SK-N-SH (cell line): ENCODE measurements at regions not wholly inside any gene's neighbourhood (a gene's known extent, or its start where the extent isn't known, plus 50 kb on each side); places are given as distances from the start of the nearest gene placed in this dataset.

ENCODE experiments used
- CTCF ChIA-PET: fragments of 300-600, 350-600 bp; formaldehyde crosslinking; extraction: SDS; loops from one replicate; lab custom pipeline; 2021; lab: Yijun Ruan, JAX
- POLR2A ChIA-PET: fragments of 350-600 bp; sonication (Branson Sonifier 250); formaldehyde crosslinking; extraction: SDS; loops from one replicate; lab custom pipeline; 2020; ENCODE audit warnings: antibody characterized with exemption, inconsistent platforms; lab: Yijun Ruan, JAX
- DNase-seq: peaks from one replicate; pipeline ENCODE4 v3.0.0; 2012
- H2AFZ ChIP-seq: fragments of 200-600 bp; sonication (generic); 2 replicates; pipeline ENCODE4 v1.8.1; 2016; ENCODE audit warnings: antibody characterized with exemption, mild to moderate bottlenecking, low read depth
- H3F3A ChIP-seq: fragments of 200-600 bp; sonication (generic); replicated peaks from 2 replicates; pipeline ENCODE3; 2016; ENCODE audit warnings: antibody characterized with exemption, mild to moderate bottlenecking; ENCODE audit not compliant: insufficient read depth
- H3K27ac ChIP-seq, 2 experiments: fragments of 200-500 bp in 1 of 2; fragments of 200-600 bp in 1 of 2; sonication (Bioruptor generic) in 1 of 2; sonication (generic), shearing (Covaris generic) in 1 of 2; 2 replicates each; pipeline versions ENCODE4 v1.5.1 to v1.6.1; 2014 to 2016; ENCODE audit warnings: low read depth in 2 of 2, inconsistent platforms in 1 of 2, low read length in 1 of 2, mild to moderate bottlenecking in 1 of 2, mixed read lengths in 1 of 2
- H3K27me3 ChIP-seq: fragments of 200-600 bp; sonication (generic), shearing (Covaris generic); 2 replicates; pipeline ENCODE4 v1.6.1; 2016; ENCODE audit warnings: mixed run types; ENCODE audit not compliant: insufficient read depth
- H3K36me3 ChIP-seq, 2 experiments: fragments of 200-500 bp in 1 of 2; fragments of 200-600 bp in 1 of 2; sonication (Bioruptor generic) in 1 of 2; sonication (generic) in 1 of 2; replicated peaks in 1 of 2; 2 replicates each; pipeline versions ENCODE3 to v1.5.1; 2014 to 2016; ENCODE audit warnings: low read length in 1 of 2, mild to moderate bottlenecking in 1 of 2; ENCODE audit not compliant: insufficient read depth in 2 of 2, control insufficient read depth in 1 of 2
- H3K4me1 ChIP-seq, 2 experiments: fragments of 200-500 bp in 1 of 2; fragments of 200-600 bp in 1 of 2; sonication (Bioruptor generic) in 1 of 2; sonication (generic), shearing (Covaris generic) in 1 of 2; 2 replicates each; pipeline versions ENCODE4 v1.5.1 to v1.6.1; 2014 to 2016; ENCODE audit warnings: low read depth in 1 of 2, low read length in 1 of 2, mixed run types in 1 of 2; ENCODE audit not compliant: insufficient read depth in 2 of 2, control insufficient read depth in 1 of 2
- H3K4me2 ChIP-seq: fragments of 200-600 bp; sonication (generic), shearing (Covaris generic); 2 replicates; pipeline ENCODE4 v1.6.1; 2017; ENCODE audit warnings: mixed run types
- H3K4me3 ChIP-seq, 2 experiments: fragments of 200-500 bp in 1 of 2; fragments of 200-600 bp in 1 of 2; sonication (Bioruptor generic) in 1 of 2; sonication (generic), shearing (Covaris generic) in 1 of 2; 2 replicates each; pipeline versions ENCODE4 v1.5.1 to v1.8.1; 2014 to 2016; ENCODE audit warnings: low read depth in 2 of 2, inconsistent platforms in 1 of 2, low read length in 1 of 2, mild to moderate bottlenecking in 1 of 2, mixed read lengths in 1 of 2, moderate library complexity in 1 of 2
- H3K79me2 ChIP-seq: fragments of 200-600 bp; sonication (generic); 2 replicates; pipeline ENCODE4 v1.8.1; 2017; ENCODE audit warnings: mild to moderate bottlenecking; ENCODE audit not compliant: insufficient read depth
- H3K9ac ChIP-seq: fragments of 200-600 bp; sonication (generic); 2 replicates; pipeline ENCODE4 v1.6.1; 2017; ENCODE audit warnings: mixed run types
- H3K9me2 ChIP-seq: fragments of 200-600 bp; sonication (generic); 2 replicates; pipeline ENCODE4 v1.6.1; 2017; ENCODE audit warnings: mixed run types
- H3K9me3 ChIP-seq: fragments of 200-600 bp; sonication (generic); 2 replicates; pipeline ENCODE4 v1.6.1; 2017; ENCODE audit warnings: mixed run types, mild to moderate bottlenecking, moderate library complexity
- H4K20me1 ChIP-seq: fragments of 200-600 bp; sonication (generic); 2 replicates; pipeline ENCODE4 v1.6.1; 2017; ENCODE audit warnings: mild to moderate bottlenecking, mixed run types; ENCODE audit not compliant: insufficient read depth
- CHD2 ChIP-seq: fragments of 150-350 bp; IDR thresholded peaks from 2 replicates; pipeline ENCODE4 v1.6.1; 2018; ENCODE audit warnings: low read length; ENCODE audit not compliant: partially characterized antibody
- ELF1 ChIP-seq: IDR thresholded peaks from 2 replicates; pipeline ENCODE4 v1.4.0; 2012
- EZH2phosphoT487 ChIP-seq: fragments of 200-600 bp; sonication (generic); IDR thresholded peaks from 2 replicates; pipeline ENCODE4 v1.6.1; 2017; ENCODE audit warnings: low read depth, mixed run types, mild to moderate bottlenecking, antibody characterized with exemption, moderate library complexity, borderline replicate concordance
- FOSL2 ChIP-seq: IDR thresholded peaks from 2 replicates; pipeline ENCODE4 v1.4.0; 2012; ENCODE audit warnings: low read depth, mild to moderate bottlenecking, moderate library complexity, borderline replicate concordance
- FOXJ3 ChIP-seq: sonication (generic); formaldehyde crosslinking; IDR thresholded peaks from 2 replicates; pipeline ENCODE4 v1.5.1; 2020; ENCODE audit warnings: mild to moderate bottlenecking, missing genetic modification reagents
- GABPA ChIP-seq: IDR thresholded peaks from 2 replicates; pipeline ENCODE4 v1.4.0; 2012; ENCODE audit warnings: low read depth, mild to moderate bottlenecking
- GATA2 ChIP-seq: sonication (generic); formaldehyde crosslinking; IDR thresholded peaks from 2 replicates; pipeline ENCODE4 v1.5.0; 2020; ENCODE audit warnings: mild to moderate bottlenecking, missing genetic modification reagents
- NFIC ChIP-seq: IDR thresholded peaks from 2 replicates; pipeline ENCODE4 v1.4.0; 2012; ENCODE audit warnings: borderline replicate concordance
- RCOR1 ChIP-seq: fragments of 150-350 bp; IDR thresholded peaks from 2 replicates; pipeline ENCODE4 v1.6.1; 2017; ENCODE audit warnings: antibody characterized with exemption, low read length
- REST ChIP-seq: IDR thresholded peaks from 2 replicates; pipeline ENCODE4 v1.6.1; 2012; ENCODE audit warnings: mild to moderate bottlenecking, low read depth, low read length, moderate library complexity
- RFX5 ChIP-seq: IDR thresholded peaks from 2 replicates; pipeline ENCODE4 v1.6.1; 2012; ENCODE audit warnings: mild to moderate bottlenecking, improper control_type of control experiment, low read length
- SIN3A ChIP-seq: IDR thresholded peaks from 2 replicates; pipeline ENCODE4 v1.6.1; 2012; ENCODE audit warnings: low read depth, mild to moderate bottlenecking, low read length, moderate library complexity, borderline replicate concordance
- TAF1 ChIP-seq: IDR thresholded peaks from 2 replicates; pipeline ENCODE4 v1.6.1; 2012; ENCODE audit warnings: low read depth, mild to moderate bottlenecking, low read length, moderate library complexity, borderline replicate concordance
- TEAD4 ChIP-seq: IDR thresholded peaks from 2 replicates; pipeline ENCODE4 v1.4.0; 2012; ENCODE audit warnings: mild to moderate bottlenecking, borderline replicate concordance; ENCODE audit not compliant: insufficient read depth
- USF1 ChIP-seq: IDR thresholded peaks from 2 replicates; pipeline ENCODE4 v1.4.0; 2012; ENCODE audit warnings: low read depth, borderline replicate concordance
- USF2 ChIP-seq: fragments of 150-350 bp; IDR thresholded peaks from 2 replicates; pipeline ENCODE4 v1.6.1; 2017; ENCODE audit warnings: antibody characterized with exemption, low read length, low read depth, borderline replicate concordance
- WGBS: methylation state at CpG from one replicate; pipeline ENCODE4 v1.1.6; 2017; ENCODE audit warnings: low lambda C conversion rate; 5-methylcytosine and 5-hydroxymethylcytosine counted together

- H3K36me3 ChIP-seq = no peaks in the 10 kb centered on the region
- H3K27me3 ChIP-seq = no peaks in the 10 kb centered on the region
- 16% methylated on average over 1 of the region's 1 CpG for WGBS
- ChIA-PET POLR2A (no interaction called here), CTCF (interaction anchor here (1.8 kb wide), 1 partner anchor 13 kb away, joined by 5 read pairs; no protein-coding TSS in a partner anchor)
- TF ChIP-seq FOXJ3 (CRISPR knock-in tag) (no peak), EZH2phosphoT487 (no peak), ELF1 (no peak), RCOR1 (no peak), TEAD4 (no peak), SIN3A (no peak), TAF1 (no peak), USF2 (no peak), GATA2 (no peak), NFIC (no peak), CHD2 (no peak), REST (no peak), RFX5 (no peak), USF1 (no peak), FOSL2 (no peak), GABPA (no peak)
- H3K9me3 ChIP-seq = no peaks in the 10 kb centered on the region
- H2AFZ ChIP-seq = no peak overlapping the region
- no peaks in the 10 kb centered on the region for H3K79me2 ChIP-seq
- H3K4me2 ChIP-seq = no peak overlapping the region
- H3K4me1 ChIP-seq = no peaks in the 10 kb centered on the region
- no peak overlapping the region for H3K4me3 ChIP-seq
- no peak overlapping the region for H3K27ac ChIP-seq
- H4K20me1 ChIP-seq = no peaks in the 10 kb centered on the region
- no peaks in the 10 kb centered on the region for H3F3A ChIP-seq
- no peak overlapping the region for H3K9ac ChIP-seq
- DNase-seq = no peak
- no peaks in the 10 kb centered on the region for H3K9me2 ChIP-seq
Measured at GRCh38 chr7:96402913-96403312, 81.0 kb upstream of the SLC25A13 start.
